HepG2 (cell line): ENCODE measurements at regions not wholly inside any gene's neighbourhood (a gene's known extent, or its start where the extent isn't known, plus 50 kb on each side); places are given as distances from the start of the nearest gene placed in this dataset.

Source experiments
- ATAC-seq: fragments of 200-7000 bp; cut with Tn5 transposase; 3 replicates; pipeline ENCODE4 v1.9.1; 2020; ENCODE audit warnings: mild to moderate bottlenecking, moderate library complexity
- BruUV-seq: library from RNA; stranded (reverse); fragments of 400-500 nt; replicated peaks from 2 replicates; lab custom pipeline; 2021; lab: Mats Ljungman, UMichigan
- CTCF ChIA-PET: fragments of 300-600 bp; formaldehyde crosslinking; extraction: SDS; loops from one replicate; lab custom pipeline; 2021; ENCODE audit warnings: low total read pairs, inconsistent platforms, low intra/inter-chr PET ratio; lab: Yijun Ruan, JAX
- POLR2A ChIA-PET: fragments of 350-600 bp; sonication (Branson Sonifier 250); formaldehyde crosslinking; loops from one replicate; lab custom pipeline; 2020; ENCODE audit warnings: antibody characterized with exemption, inconsistent platforms; lab: Yijun Ruan, JAX
- DNase-seq: peaks from one replicate; pipeline ENCODE4 v3.0.0-alpha.2; 2015; ENCODE audit warnings: low spot score
- FAIRE-seq: peaks from 3 replicates; lab custom pipeline; 2011; peaks lifted over from hg19 to GRCh38; lab: Jason Lieb, UNC
- H2AFZ ChIP-seq: one replicate; pipeline ENCODE4 v1.6.1; 2011; ENCODE audit warnings: low read length, inconsistent platforms
- H3K27ac ChIP-seq: fragments of 300-600 bp; 3 replicates; pipeline ENCODE4 v1.8.0; 2011; ENCODE audit warnings: mixed run types, mild to moderate bottlenecking, mixed read lengths, low read length, inconsistent platforms; ENCODE audit not compliant: insufficient read depth; ENCODE audit errors: extremely low read length
- H3K27me3 ChIP-seq, 2 experiments: fragments of 200-600 bp in 1 of 2; 2 replicates in 1 of 2; 3 replicates in 1 of 2; pipeline versions ENCODE4 v1.6.0 to v1.8.0; 2011; ENCODE audit warnings: low read length in 2 of 2, mild to moderate bottlenecking in 2 of 2, moderate library complexity in 2 of 2, inconsistent platforms in 1 of 2; ENCODE audit not compliant: insufficient read depth in 2 of 2, control insufficient read depth in 1 of 2
- H3K36me3 ChIP-seq, 2 experiments: fragments of 200-600 bp in 1 of 2; replicated peaks in 1 of 2; 2 replicates in 1 of 2; 3 replicates in 1 of 2; pipeline versions ENCODE4 v1.5.1 to v1.8.0; 2011; ENCODE audit warnings: low read length in 2 of 2, inconsistent platforms in 1 of 2; ENCODE audit not compliant: insufficient read depth in 2 of 2, control insufficient read depth in 1 of 2
- H3K4me1 ChIP-seq: 2 replicates; pipeline ENCODE4 v1.5.1; 2012; ENCODE audit warnings: low read length, inconsistent platforms; ENCODE audit not compliant: insufficient read depth
- H3K4me2 ChIP-seq: 2 replicates; pipeline ENCODE4 v1.6.0; 2011; ENCODE audit warnings: low read depth, low read length, inconsistent platforms
- H3K4me3 ChIP-seq, 3 experiments: fragments of 200-600 bp in 1 of 3; sonication (generic), shearing (Covaris generic) in 1 of 3; replicated peaks in 1 of 3; 2 replicates each; pipeline ENCODE4 v1.5.1; 2011 to 2016; ENCODE audit warnings: low read length in 3 of 3, inconsistent platforms in 2 of 3, low read depth in 2 of 3, mild to moderate bottlenecking in 2 of 3, control low read depth in 1 of 3, mixed read lengths in 1 of 3; ENCODE audit not compliant: insufficient read depth in 1 of 3
- H3K79me2 ChIP-seq: one replicate; pipeline ENCODE4 v1.6.1; 2011; ENCODE audit warnings: low read length, inconsistent platforms; ENCODE audit not compliant: insufficient read depth
- H3K9ac ChIP-seq: 2 replicates; pipeline ENCODE4 v1.6.0; 2011; ENCODE audit warnings: mild to moderate bottlenecking, low read depth, low read length, inconsistent platforms; ENCODE audit not compliant: insufficient read depth
- H3K9me3 ChIP-seq: 2 replicates; pipeline ENCODE4 v1.5.1; 2012; ENCODE audit warnings: mild to moderate bottlenecking, low read length
- H4K20me1 ChIP-seq: 2 replicates; pipeline ENCODE4 v1.6.0; 2011; ENCODE audit warnings: inconsistent platforms, mild to moderate bottlenecking, low read length, moderate library complexity; ENCODE audit not compliant: insufficient read depth
- ATF7 ChIP-seq, 2 experiments: fragments of 450-650 bp in 1 of 2; sonication (generic) in 1 of 2; formaldehyde crosslinking in 1 of 2; IDR thresholded peaks; 2 replicates each; pipeline versions ENCODE4 v1.4.0 to v1.6.1; 2016 to 2020; ENCODE audit warnings: antibody characterized with exemption in 1 of 2, mild to moderate bottlenecking in 1 of 2, missing genetic modification reagents in 1 of 2
- HOXD1 ChIP-seq: sonication (generic); formaldehyde crosslinking; IDR thresholded peaks from 2 replicates; pipeline ENCODE4 v1.5.0; 2020; ENCODE audit warnings: missing genetic modification reagents
- JUND ChIP-seq: sonication (generic); formaldehyde crosslinking; IDR thresholded peaks from 2 replicates; pipeline ENCODE4 v1.8.0; 2022; ENCODE audit warnings: mild to moderate bottlenecking, missing genetic modification reagents
- MATR3 ChIP-seq: sonication (generic); formaldehyde crosslinking; IDR thresholded peaks from 2 replicates; pipeline ENCODE4 v1.4.0; 2020; ENCODE audit warnings: missing genetic modification reagents
- REL ChIP-seq: sonication (generic); formaldehyde crosslinking; conservative IDR thresholded peaks from 2 replicates; pipeline ENCODE4 v1.8.0; 2022; ENCODE audit warnings: mild to moderate bottlenecking, missing genetic modification reagents, moderate library complexity
- RFXAP ChIP-seq: sonication (generic); formaldehyde crosslinking; IDR thresholded peaks from 2 replicates; pipeline ENCODE4 v1.4.0; 2020; ENCODE audit warnings: missing genetic modification reagents, borderline replicate concordance
- RNF2 ChIP-seq: fragments of 450-650 bp; conservative IDR thresholded peaks from 2 replicates; pipeline ENCODE4 v1.6.1; 2016; ENCODE audit warnings: low read depth
- TRIM22 ChIP-seq: fragments of 450-650 bp; IDR thresholded peaks from 2 replicates; pipeline ENCODE4 v1.6.1; 2017
- ZBTB33 ChIP-seq: sonication (generic); formaldehyde crosslinking; IDR thresholded peaks from 2 replicates; pipeline ENCODE4 v1.4.0; 2020; ENCODE audit warnings: missing genetic modification reagents
- ZNF709 ChIP-seq: sonication (generic); formaldehyde crosslinking; IDR thresholded peaks from 2 replicates; pipeline ENCODE4 v1.5.0; 2020; ENCODE audit warnings: mild to moderate bottlenecking, missing genetic modification reagents
- ZNF768 ChIP-seq: sonication (generic); formaldehyde crosslinking; IDR thresholded peaks from 2 replicates; pipeline ENCODE4 v1.4.0; 2020; ENCODE audit warnings: missing genetic modification reagents
- WGBS: methylation state at CpG from one replicate; pipeline ENCODE4 v1.1.6; 2017; ENCODE audit warnings: low lambda C conversion rate; 5-methylcytosine and 5-hydroxymethylcytosine counted together
- in situ Hi-C: cut with HindIII; loops from 2 replicates; pipeline ENCODE4 v1.10.0; 2017; ENCODE audit warnings: low pct_unique_long_range_greater_than_20kb; ENCODE audit not compliant: extremely low pct_ligation_motif_present
- intact Hi-C: fragments of 100-400 bp; cut with micrococcal nuclease; formaldehyde crosslinking; loops from one replicate; pipeline ENCODE4 v1.10.0; 2022; ENCODE audit not compliant: unreplicated experiment

- CTCF ChIA-PET: no interaction called here
- WGBS: 34% methylated on average over 8 of the region's 8 CpGs
- DNase-seq (no peak), ATAC-seq (no peak), FAIRE-seq (no peak)
- Histone ChIP-seq H3K4me2 (no peak overlapping the region), H4K20me1 (no peaks in the 10 kb centered on the region), H3K36me3 (no peaks in the 10 kb centered on the region), H3K27me3 (peaks cover 6 to 10% of the 10 kb centered on the region in 2 experiments; a peak in 3 of 5 replicates), H3K9ac (no peak overlapping the region), H3K27ac (no peak overlapping the region), H3K79me2 (no peaks in the 10 kb centered on the region), H3K4me3 (no peak overlapping the region), H3K9me3 (peaks cover 7% of the 10 kb centered on the region), H3K4me1 (no peaks in the 10 kb centered on the region), H2AFZ (no peak overlapping the region)
- intact Hi-C loops: no loop called here
- TF ChIP-seq ZNF768 (CRISPR knock-in tag): peak; percentile 61
- TF ChIP-seq JUND (CRISPR knock-in tag): no peak
- BruUV-seq: no TSS peak
- in situ Hi-C loops: no loop called here
- POLR2A ChIA-PET: interaction anchor here (1.1 kb wide), 1 partner anchor 21 kb away, joined by 3 read pairs; no protein-coding TSS in a partner anchor
Measured at GRCh38 chr2:240277073-240277806, 136.8 kb upstream of the OTOS start.

GRCh38 chr2:240277807-240278522, 137.5 kb upstream of the OTOS start:
- Histone ChIP-seq H3K9ac (no peak overlapping the region), H3K4me3 (no peak overlapping the region), H3K27me3 (peaks cover 6 to 10% of the 10 kb centered on the region in 2 experiments; a peak in 3 of 5 replicates), H3K4me2 (no peak overlapping the region), H2AFZ (no peak overlapping the region), H4K20me1 (no peaks in the 10 kb centered on the region), H3K79me2 (no peaks in the 10 kb centered on the region), H3K36me3 (no peaks in the 10 kb centered on the region), H3K9me3 (0 out of 2 replicates have a peak, but pooled peaks cover under 1% of the 10 kb centered on the region), H3K4me1 (no peaks in the 10 kb centered on the region), H3K27ac (no peak overlapping the region)
- 39% methylated on average over 3 of the region's 3 CpGs for WGBS
- ATAC-seq (no peak), FAIRE-seq (no peak), DNase-seq (no peak)
- ChIA-PET POLR2A (no interaction called here), CTCF (no interaction called here)
- in situ Hi-C loops: no loop called here
- TF ChIP-seq HOXD1 (CRISPR knock-in tag): no peak
- no peak for TF ChIP-seq RFXAP (CRISPR knock-in tag)
- no peak for TF ChIP-seq MATR3
- no peak for TF ChIP-seq REL (CRISPR knock-in tag)
- TF ChIP-seq ZNF709 (CRISPR knock-in tag): no peak
- no peak for TF ChIP-seq ZBTB33 (CRISPR knock-in tag)
- no peak for TF ChIP-seq TRIM22
- TF ChIP-seq ATF7 (IDR thresholded peaks at IDR 0.05): no peak
- no peak for TF ChIP-seq ATF7 (CRISPR knock-in tag; IDR thresholded peaks at IDR 0.05)
- TF ChIP-seq RNF2: no peak
- intact Hi-C loops: no loop called here
- no TSS peak for BruUV-seq
